Nucleus accumbens (tissue), 56 donors: ENCODE measurements at regions not wholly inside any gene's neighbourhood (a gene's known extent, or its start where the extent isn't known, plus 50 kb on each side); places are given as distances from the start of the nearest gene placed in this dataset.
"Not testable (repeated sequence)": the region's sequence is repeated elsewhere in the genome, so short reads cannot be mapped to it uniquely, and the experiment has no call there.

Source experiments
- DNase-seq, 56 donors: peaks; one replicate each; lab custom pipeline; 2025; lab: John Stamatoyannopoulos, UW

- no peak for DNase-seq
Measured at GRCh38 chr2:234580686-234581085, 83.8 kb upstream of the ARL4C start.

- DNase-seq = no peak
Measured at GRCh38 chr2:234579231-234579962, 82.5 kb upstream of the ARL4C start.

DNA sequence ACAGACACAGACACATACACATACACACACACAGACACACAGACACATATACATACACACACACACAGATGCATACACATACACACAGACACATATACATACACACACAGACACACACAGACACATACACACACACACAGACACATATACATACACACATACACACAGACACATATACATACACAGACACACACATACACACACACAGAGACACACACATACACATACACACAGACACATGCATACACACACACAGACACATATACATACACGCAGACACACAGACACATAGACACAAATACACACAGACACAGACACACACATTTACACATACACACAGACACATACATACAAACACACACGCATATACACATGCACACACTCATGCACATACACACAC, 81.5 kb upstream of the ARL4C start:
- no peak for DNase-seq

DNA sequence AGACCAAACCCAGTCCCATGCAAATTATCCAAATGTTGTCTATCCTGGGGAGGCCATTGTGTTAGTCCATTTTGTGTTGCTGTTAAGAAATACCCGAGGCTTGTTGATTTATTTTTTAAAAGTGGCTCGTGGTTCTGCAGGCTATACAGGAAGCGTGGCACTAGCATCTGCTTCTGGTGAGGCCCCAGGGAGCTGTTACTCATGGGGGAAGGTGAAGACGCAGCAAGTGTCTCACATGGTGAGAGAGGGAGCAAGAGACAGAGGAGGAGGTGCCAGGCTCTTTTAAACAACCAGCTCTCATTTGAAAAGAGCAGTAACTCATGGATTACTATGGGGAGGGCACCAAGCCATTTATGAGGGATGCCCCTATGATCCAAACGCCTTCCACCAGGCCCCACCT, 80.3 kb upstream of the ARL4C start:
- no peak for DNase-seq

DNA sequence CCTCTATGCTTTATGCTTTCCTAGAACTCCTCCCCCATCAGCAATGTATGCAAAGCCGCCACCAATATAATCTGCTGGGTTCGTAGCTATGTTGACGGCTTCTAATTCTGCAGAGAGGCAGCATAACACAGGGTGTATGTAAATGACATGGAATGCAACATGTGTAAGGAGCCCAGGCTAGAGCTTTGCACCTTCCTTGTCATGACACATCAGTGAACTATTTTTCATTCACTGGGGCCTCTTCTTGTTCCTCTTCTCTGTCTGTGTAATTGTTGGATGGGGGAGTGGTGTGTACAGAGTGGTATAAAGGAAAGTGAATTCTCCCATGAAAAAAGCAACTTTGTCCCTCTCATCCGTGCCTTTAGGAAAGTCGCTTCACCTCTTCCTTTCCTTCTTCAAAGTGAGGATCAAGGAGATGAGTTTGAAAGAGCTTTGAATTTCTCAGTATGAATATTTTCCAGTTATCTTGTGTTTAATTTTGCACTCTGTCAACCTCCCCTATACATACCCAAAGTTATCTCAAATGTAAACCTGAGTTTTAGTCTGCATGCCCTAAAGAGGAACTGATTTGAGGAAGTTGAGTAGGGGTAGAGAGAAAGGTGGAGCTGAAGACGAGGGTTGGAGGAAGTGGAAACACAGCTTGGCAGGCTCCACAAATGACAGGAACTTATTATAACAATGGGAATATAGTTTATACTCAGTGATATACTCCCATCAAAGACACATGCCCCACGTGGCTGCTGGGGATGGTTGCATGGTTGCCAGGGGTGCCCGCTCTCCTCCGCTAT, 74.9 kb upstream of the ARL4C start:
- no peak for DNase-seq

DNA sequence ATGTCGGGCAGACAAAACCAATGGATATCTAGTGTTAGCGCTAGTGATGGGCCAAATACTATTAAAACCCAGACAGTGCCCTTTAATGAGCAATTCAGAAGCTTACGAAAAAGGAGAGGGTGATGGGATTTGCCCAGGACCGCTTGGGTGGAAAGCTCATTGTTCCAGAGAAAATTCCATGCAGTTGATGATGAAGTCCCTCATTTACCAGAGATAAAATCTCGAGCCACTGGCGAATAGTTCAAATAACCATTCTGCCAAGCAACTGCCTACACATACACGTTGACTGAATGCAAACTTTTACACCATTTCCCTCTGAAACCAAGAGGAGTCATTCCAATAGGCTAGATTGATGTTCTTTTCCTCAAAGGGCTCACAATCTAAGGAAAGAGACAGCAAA, 73.6 kb upstream of the ARL4C start:
- no peak for DNase-seq

DNA sequence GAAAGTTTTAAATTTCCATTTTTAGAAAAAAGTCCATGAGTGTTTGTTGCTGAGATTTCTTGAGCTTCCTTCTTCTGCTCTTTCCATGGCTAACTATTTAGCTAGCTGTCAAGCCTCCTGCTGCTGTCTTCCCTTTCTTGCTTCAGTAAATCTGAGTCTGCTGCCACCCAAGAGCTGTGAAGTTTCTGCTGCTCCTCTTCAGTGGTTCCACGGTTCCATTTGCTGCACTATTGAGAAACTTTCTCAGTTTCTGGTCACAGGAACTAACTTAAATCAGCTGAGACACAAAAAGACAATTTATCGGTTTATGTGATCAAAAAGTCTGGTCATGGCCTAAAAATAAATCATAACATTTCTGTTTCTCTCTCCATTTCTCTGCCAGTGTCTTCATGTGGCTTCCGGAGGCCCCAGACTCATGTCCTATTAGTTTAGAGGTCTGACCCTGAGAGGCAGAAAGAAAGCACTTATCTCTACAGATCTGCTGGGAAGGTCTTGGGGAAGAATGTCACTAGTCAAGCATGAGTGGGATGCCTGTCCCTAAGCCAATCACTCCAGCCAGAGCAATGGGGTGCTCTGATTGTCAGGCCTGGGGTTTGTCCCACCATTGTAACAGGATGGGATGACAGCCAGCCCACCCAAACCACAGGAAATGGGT, 73.0 kb upstream of the ARL4C start:
- no peak for DNase-seq

DNA sequence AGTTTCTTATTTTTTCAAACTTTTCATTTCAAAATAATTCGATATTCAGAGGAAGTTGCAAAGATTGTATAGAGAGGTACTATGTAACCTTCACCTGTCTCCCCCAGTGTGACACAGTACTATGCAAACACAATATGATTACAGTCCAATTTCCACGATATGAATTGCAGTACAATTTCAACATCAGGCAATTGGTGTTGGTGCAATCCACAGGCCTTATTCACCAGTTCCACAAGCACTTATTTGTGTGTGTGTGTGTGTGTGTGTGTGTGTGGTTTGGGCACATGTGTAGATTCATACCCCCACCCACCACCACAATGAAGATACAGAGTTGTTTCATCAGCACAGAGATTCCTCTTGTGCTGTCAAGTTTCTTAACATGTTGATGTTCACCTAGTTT, 69.7 kb upstream of the ARL4C start:
- DNase-seq = no peak

DNA sequence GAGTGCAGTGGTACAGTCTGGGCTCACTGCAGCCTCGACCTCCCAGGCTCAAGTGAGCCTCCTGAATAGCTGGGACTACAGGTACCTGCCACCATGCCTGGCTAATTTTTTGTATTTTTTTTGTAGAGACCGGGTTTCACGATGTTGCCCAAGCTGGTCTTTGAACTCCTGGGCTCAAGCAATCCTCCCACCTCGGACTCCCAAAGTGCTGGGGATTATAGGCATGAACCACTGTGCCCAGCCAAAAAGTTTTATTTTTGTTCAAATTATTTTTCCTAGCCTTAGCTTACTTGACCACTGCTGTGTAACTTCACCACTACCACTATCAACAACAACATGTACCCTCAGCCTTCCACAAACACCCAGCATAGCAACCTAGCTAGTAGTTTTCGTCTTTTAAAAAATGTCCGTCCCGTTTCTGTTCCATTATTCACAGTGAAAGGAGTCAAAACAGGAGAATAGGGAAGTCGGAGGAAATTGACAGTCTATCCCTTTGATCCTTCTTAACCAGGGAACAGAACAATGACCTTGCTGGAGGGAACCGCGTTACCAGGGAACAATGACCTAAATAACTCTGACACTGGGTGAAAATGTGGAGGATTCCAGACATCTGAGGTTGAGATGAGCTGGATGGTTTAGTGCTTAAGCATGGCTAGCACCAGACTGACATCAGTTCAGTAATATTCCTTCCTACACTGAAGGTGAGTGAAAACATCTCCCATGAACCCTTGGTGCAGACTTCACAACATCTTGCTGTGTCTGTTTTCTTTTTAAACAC, 69.2 kb upstream of the ARL4C start:
- no peak for DNase-seq

DNA sequence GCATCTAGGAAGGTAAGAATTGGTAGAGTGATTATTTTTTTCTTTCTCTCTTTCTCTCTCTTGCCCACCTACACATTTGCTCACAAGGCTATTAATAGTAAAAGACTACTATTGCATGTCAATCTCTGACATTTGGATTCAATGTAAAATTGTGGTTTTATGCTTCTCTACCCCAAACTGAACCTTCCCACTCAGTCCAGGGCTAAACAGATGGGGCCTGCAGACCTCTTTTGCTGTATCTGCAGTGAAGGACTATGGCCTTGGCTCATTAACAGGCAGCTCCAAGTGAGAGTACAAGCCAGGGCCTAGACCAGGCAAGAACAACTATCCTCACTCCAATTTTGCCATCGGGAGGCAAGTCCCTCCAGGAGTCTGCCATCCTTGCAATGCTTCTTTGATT, 68.3 kb upstream of the ARL4C start:
- DNase-seq = no peak

- no peak for DNase-seq
Measured at GRCh38 chr2:234564699-234565098, 67.8 kb upstream of the ARL4C start.

DNA sequence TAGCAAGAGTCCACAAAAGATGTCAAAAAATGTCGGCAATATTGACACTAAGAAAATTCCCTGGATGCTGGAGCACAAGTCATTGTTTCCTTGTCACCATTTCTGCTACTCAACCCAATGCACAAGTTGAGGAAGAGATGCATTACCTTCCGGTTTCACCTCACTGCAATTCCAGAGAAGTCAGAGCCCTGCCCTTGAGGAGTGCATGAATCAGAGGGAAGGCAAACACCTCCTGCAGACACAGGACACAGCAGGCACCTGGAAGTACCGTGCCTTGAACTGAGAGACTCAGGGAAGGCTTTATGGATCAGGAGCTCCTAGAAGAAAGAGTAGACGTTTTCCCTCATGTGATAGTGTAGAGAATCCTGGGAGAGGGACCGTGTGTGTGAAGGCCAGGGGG, 62.7 kb upstream of the ARL4C start:
- no peak for DNase-seq

DNA sequence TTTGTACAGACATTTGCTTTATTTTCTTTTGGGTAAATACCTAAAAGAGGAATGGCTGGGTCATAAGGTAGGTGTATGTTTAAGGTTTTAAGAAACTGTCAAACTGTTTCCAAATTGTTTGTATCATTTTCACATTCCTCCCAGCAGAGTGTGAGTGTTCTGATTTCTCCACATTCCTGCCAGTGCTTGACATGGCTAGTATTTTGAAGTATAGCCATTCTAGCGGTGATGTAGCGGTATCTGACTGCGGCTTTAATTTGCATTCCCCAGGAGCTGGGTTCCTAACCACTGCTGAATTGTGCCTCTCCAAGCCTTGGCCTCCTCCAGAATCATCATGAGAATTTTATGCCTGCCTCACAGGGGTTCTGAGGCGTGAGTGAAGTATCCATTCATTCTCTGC, 61.8 kb upstream of the ARL4C start:
- DNase-seq = no peak

DNA sequence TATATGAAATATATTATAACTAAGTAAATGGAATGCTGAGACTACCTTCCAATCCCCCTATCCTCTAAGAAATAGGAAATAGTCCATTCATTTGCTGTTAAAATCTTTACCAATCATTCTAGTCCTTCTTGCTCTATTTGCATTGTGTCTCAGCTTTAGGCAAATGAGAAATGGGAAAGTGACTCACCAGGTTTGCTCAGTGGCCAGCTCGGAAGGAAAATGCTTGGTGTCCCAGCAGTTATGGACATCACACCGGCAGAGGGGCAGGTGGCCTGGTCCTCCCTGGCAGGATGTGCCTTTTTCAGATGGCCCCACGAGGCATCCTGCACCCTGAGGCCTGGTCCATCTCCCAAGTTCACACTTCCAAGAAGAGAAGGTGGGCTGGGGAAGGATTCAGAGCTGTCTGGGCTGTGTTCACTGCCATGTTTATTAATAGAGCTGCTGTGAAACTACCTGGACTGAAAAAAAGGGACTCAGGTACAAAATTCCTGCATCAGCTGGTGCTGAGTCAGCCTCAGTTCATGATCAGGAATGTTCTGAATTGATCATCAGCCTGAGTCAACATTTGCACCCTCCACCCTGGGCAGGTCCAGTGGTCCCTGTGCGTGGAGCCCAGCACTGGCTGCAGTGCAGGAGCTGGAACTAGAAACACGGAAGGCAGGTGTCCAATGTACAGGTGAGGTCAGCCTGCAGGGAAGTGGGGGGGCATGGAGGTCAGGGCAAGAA, 60.1 kb upstream of the ARL4C start:
- DNase-seq = no peak

DNA sequence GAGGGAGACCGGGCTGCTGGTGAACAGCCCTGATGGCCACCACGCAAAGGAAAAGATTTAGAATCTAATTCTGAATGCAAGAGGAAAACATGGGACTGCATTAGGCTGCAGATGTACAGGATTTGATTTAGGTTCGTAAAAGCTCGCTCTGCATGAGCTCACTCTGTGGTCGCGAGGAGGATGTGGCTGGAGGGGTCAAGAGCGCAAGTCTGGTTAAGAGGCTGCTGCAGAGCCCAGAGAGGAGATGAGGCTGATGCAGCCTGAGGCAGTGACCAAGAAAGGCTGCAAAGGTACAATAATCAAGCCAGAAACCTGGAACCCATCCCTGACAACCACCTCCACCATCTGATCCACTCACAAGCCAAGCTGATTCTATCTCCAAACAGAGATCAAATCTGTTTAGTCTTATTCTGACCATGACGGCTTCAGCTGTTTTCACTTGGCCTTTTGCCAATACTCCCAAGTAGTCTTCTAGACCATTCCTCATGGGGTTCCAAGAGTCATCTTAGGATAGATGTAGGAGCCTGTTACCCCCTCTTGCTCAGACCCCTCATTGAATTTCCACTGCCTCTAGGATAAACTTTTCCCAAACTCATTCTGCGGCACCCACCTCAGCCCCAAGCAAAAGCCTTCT, 58.9 kb upstream of the ARL4C start:
- no peak for DNase-seq

DNA sequence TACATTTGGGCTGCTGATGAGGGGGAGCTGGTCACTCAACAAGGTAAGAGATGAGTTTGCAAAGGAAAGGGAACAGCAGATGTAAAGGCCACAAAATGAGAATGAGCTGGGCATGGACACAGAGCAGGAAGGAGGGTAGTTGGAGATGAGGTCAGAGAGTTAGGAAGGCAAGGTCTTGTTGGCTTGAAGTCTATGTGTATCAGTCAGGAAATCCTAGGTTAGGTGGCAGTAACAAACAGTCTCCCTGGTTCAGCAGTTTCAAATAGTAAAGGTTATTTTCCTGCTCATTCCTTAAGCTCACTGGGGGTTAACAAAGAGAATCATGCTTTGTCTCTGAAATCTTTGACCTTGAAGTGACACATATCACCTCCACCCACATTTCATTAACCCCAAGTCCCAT, 58.3 kb upstream of the ARL4C start:
- no peak for DNase-seq

DNA sequence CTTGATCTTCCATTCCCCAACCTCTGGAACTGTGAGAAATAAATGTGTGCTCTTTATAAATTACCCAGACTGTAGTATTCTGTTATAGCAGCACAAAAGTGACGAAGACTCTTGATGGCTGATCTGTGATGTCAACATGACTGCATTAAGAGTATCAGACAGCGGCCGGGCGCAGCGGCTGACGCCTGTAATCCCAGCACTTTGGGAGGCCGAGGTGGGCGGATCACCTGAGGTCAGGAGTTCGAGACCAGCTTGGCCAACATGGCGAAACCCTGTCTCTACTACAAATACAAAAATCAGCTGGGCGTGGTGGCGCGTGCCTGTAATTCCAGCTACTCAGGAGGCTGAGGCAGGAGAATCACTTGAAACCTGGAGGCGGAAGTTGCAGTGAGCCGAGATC, 56.3 kb upstream of the ARL4C start:
- DNase-seq = not testable (repeated sequence)

- DNase-seq = peak in 47 of 56 donors; percentile 6 to 73 (median 35)
Measured at GRCh38 chr2:234550511-234551107, 53.7 kb upstream of the ARL4C start.

GRCh38 chr2:234550056-234550455, 53.2 kb upstream of the ARL4C start:
- no peak for DNase-seq
